Parathyroid adenoma (tissue), 2 donors: ENCODE measurements at regions not wholly inside any gene's neighbourhood (a gene's known extent, or its start where the extent isn't known, plus 50 kb on each side); places are given as distances from the start of the nearest gene placed in this dataset.

Source experiments
- H2AFZ ChIP-seq: fragments of 300-600 bp; sonication (generic); one replicate; pipeline ENCODE4 v1.7.0; 2017; ENCODE audit warnings: antibody characterized with exemption, mild to moderate bottlenecking
- H3K27ac ChIP-seq: fragments of 300-600 bp; sonication (generic); one replicate; pipeline ENCODE4 v1.7.0; 2017
- H3K27me3 ChIP-seq: fragments of 300-600 bp; sonication (generic); one replicate; pipeline ENCODE4 v1.7.0; 2017; ENCODE audit warnings: low read length; ENCODE audit not compliant: control insufficient read depth, insufficient read depth
- H3K36me3 ChIP-seq: fragments of 300-600 bp; sonication (generic); one replicate; pipeline ENCODE4 v1.7.0; 2017; ENCODE audit warnings: low read length; ENCODE audit not compliant: control insufficient read depth, insufficient read depth
- H3K4me1 ChIP-seq: fragments of 300-600 bp; sonication (generic); one replicate; pipeline ENCODE4 v1.7.0; 2017; ENCODE audit warnings: control low read depth
- H3K4me2 ChIP-seq: fragments of 300-600 bp; sonication (generic); one replicate; pipeline ENCODE4 v1.7.0; 2017; ENCODE audit warnings: low read length
- H3K4me3 ChIP-seq: fragments of 300-600 bp; sonication (generic); one replicate; pipeline ENCODE4 v1.7.0; 2017; ENCODE audit warnings: low read depth, low read length
- H3K79me2 ChIP-seq: fragments of 300-600 bp; sonication (generic); one replicate; pipeline ENCODE4 v1.7.0; 2017; ENCODE audit warnings: control low read depth
- H3K9ac ChIP-seq: fragments of 300-600 bp; sonication (generic); one replicate; pipeline ENCODE4 v1.7.0; 2017; ENCODE audit warnings: mild to moderate bottlenecking
- H3K9me3 ChIP-seq: fragments of 300-600 bp; sonication (generic); one replicate; pipeline ENCODE4 v1.7.0; 2017; ENCODE audit warnings: low read length; ENCODE audit not compliant: control insufficient read depth
- TF ChIP-seq, protein P1 (sequence below): fragments of 300-600 bp; sonication (generic); IDR thresholded peaks from one replicate; pipeline ENCODE4 v1.7.0; 2017; ENCODE audit warnings: antibody characterized with exemption, mild to moderate bottlenecking
- donor health status: primary hyperparathyroidism.

DNA sequence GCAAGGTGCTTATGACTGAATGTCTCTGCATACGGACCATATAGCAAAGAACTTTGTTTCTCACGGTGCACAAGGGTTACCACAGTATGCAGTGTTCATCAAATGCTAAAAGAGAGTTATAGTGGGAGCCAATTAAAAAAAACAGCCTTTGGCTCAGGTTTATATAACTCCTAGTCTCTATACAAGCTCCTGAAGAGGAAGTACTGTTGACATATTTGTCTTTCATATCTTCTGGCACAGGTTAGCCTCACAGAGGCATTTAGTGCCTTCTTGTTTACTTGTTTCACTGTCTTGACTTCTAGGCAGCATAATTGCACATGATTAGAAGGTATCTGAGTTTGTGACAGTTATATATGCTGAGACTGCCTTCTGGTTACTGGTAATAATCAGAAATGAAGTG is 158.8 kb upstream of the FAM47C start:
- Histone ChIP-seq H3K4me3 (no peak overlapping the region), H3K27me3 (no peaks in the 10 kb centered on the region), H3K4me1 (no peaks in the 10 kb centered on the region), H3K9me3 (no peaks in the 10 kb centered on the region), H3K9ac (no peak overlapping the region), H3K79me2 (no peaks in the 10 kb centered on the region), H3K27ac (no peak overlapping the region), H3K4me2 (no peak overlapping the region), H3K36me3 (no peaks in the 10 kb centered on the region), H2AFZ (no peak overlapping the region)
- TF ChIP-seq, protein P1, sequence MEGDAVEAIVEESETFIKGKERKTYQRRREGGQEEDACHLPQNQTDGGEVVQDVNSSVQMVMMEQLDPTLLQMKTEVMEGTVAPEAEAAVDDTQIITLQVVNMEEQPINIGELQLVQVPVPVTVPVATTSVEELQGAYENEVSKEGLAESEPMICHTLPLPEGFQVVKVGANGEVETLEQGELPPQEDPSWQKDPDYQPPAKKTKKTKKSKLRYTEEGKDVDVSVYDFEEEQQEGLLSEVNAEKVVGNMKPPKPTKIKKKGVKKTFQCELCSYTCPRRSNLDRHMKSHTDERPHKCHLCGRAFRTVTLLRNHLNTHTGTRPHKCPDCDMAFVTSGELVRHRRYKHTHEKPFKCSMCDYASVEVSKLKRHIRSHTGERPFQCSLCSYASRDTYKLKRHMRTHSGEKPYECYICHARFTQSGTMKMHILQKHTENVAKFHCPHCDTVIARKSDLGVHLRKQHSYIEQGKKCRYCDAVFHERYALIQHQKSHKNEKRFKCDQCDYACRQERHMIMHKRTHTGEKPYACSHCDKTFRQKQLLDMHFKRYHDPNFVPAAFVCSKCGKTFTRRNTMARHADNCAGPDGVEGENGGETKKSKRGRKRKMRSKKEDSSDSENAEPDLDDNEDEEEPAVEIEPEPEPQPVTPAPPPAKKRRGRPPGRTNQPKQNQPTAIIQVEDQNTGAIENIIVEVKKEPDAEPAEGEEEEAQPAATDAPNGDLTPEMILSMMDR: no peak

DNA sequence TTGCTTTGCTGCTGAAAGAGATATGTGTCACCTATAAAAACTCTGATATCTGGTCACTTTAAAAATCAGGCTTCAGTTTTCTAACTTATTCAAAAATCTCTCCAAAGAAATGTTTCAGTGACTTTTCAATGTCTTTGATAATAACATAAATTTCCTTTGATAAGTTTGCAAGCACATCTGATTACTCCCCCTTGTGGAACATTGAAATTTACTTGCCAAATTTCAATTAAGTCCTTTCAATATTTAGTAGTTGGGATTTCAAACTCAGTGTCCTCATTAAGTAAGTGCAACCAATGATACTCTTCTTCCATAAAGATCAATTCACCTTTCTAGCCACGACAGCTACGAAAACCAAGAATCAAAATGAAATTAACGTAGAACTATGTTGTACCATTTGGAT is 151.3 kb upstream of the FAM47C start:
- Histone ChIP-seq H3K27me3 (no peaks in the 10 kb centered on the region), H3K9me3 (no peaks in the 10 kb centered on the region), H2AFZ (no peak overlapping the region), H3K9ac (no peak overlapping the region), H3K36me3 (no peaks in the 10 kb centered on the region), H3K4me3 (no peak overlapping the region), H3K27ac (no peak overlapping the region), H3K4me2 (no peak overlapping the region), H3K79me2 (no peaks in the 10 kb centered on the region), H3K4me1 (no peaks in the 10 kb centered on the region)
- TF ChIP-seq, protein P1: no peak

DNA sequence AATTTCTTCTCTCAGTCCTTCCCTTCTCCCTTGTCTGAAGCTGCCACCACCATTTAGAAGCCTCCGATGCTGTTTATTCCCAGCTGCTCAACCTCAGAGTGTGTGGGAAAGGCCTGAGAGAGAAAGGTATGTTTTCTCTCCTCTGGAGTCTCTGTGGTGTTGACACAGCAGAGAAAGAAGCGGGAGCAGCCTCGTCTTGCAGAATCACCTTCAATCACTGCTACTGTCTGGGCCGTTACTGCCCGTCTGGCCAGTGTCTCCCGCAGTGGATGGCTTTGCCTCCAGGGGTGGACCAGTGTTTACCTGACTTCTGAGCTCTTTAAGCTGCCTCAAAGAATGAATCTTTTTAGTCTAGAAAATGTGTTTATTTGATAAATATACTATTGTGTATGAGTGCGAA is 148.9 kb upstream of the FAM47C start:
- H3K4me2 ChIP-seq: no peak overlapping the region
- no peaks in the 10 kb centered on the region for H3K27me3 ChIP-seq
- TF ChIP-seq, protein P1: no peak
- H2AFZ ChIP-seq: no peak overlapping the region
- no peaks in the 10 kb centered on the region for H3K79me2 ChIP-seq
- H3K4me1 ChIP-seq: no peaks in the 10 kb centered on the region
- H3K27ac ChIP-seq: no peak overlapping the region
- H3K9ac ChIP-seq: no peak overlapping the region
- no peak overlapping the region for H3K4me3 ChIP-seq
- no peaks in the 10 kb centered on the region for H3K9me3 ChIP-seq
- H3K36me3 ChIP-seq: no peaks in the 10 kb centered on the region

DNA sequence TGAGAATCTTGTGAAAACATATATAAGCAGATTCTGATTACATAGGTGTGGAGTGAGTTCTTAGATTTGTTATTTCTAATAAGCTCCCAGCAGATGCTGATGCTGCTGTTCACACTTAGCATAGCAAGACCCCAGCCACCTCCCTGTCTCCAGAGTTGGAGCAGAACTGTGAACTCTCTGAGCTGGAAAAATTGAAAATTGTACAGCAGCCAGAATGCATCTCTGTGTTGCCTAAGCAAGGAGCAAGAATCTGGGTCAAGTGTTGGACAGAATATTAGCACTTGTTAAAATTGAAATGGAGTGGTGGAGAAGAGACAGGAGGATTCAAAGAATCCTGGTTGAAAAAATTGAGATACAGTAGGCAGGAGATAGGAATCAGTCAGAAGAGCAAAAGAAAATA is 146.6 kb upstream of the FAM47C start:
- no peak overlapping the region for H3K27ac ChIP-seq
- no peak overlapping the region for H3K4me3 ChIP-seq
- H2AFZ ChIP-seq: no peak overlapping the region
- no peaks in the 10 kb centered on the region for H3K36me3 ChIP-seq
- H3K4me1 ChIP-seq: no peaks in the 10 kb centered on the region
- H3K9ac ChIP-seq: no peak overlapping the region
- TF ChIP-seq, protein P1: no peak
- H3K9me3 ChIP-seq: no peaks in the 10 kb centered on the region
- H3K79me2 ChIP-seq: no peaks in the 10 kb centered on the region
- H3K27me3 ChIP-seq: no peaks in the 10 kb centered on the region
- H3K4me2 ChIP-seq: no peak overlapping the region

DNA sequence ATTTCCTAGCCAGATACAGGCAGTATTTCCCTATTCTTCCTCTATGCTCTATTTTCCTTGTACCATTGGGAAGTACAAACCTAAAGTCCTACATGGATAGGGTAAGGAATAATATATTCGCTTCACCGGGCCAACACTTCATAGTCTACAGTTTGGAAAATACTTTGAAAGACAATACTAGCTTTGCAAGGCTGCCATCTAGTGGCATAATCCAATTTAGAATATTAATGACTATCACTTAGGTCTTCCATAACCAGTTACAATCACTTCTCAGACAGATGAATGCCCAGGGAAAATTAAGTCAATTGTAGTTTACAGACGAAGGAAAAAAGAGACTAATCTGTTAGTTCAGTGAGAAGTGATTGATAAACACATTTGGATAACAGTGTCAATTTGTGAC is 141.0 kb upstream of the FAM47C start:
- Histone ChIP-seq H3K36me3 (no peaks in the 10 kb centered on the region), H2AFZ (no peak overlapping the region), H3K27ac (no peak overlapping the region), H3K4me2 (no peak overlapping the region), H3K4me1 (no peaks in the 10 kb centered on the region), H3K4me3 (no peak overlapping the region), H3K9ac (no peak overlapping the region), H3K27me3 (no peaks in the 10 kb centered on the region), H3K79me2 (no peaks in the 10 kb centered on the region), H3K9me3 (no peaks in the 10 kb centered on the region)
- TF ChIP-seq, protein P1: peak; percentile 37
